ENCODE measurements at regions not wholly inside any gene's neighbourhood (a gene's known extent, or its start where the extent isn't known, plus 50 kb on each side); places are given as distances from the start of the nearest gene placed in this dataset.

DNA sequence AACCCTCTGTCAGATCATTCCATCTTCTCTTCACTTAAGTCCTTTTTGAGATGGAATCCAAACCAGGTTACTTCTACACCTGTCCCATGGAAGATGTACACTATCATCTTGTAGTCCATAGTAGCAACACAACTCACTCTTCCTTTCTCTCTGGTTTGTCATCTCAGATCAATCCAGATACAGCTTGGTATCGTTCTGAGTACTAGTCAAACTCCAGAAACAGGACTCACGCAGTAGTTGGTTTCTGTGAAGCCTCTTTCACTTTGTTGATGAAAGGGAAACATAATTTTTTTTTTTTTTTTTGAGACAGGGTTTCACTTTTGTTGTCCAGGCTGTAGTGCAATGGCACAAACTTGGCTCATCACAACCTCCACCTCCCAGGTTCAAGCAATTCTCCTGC lies 484.0 kb downstream of the PRDM9 start (continued):
- TF ChIP-seq TSHZ2 (CRISPR knock-in tag; IDR thresholded peaks at IDR 0.05), result no peak
- TF ChIP-seq BACH2 (CRISPR knock-in tag; IDR thresholded peaks at IDR 0.05; ENCODE audit: borderline replicate concordance), result no peak

DNA sequence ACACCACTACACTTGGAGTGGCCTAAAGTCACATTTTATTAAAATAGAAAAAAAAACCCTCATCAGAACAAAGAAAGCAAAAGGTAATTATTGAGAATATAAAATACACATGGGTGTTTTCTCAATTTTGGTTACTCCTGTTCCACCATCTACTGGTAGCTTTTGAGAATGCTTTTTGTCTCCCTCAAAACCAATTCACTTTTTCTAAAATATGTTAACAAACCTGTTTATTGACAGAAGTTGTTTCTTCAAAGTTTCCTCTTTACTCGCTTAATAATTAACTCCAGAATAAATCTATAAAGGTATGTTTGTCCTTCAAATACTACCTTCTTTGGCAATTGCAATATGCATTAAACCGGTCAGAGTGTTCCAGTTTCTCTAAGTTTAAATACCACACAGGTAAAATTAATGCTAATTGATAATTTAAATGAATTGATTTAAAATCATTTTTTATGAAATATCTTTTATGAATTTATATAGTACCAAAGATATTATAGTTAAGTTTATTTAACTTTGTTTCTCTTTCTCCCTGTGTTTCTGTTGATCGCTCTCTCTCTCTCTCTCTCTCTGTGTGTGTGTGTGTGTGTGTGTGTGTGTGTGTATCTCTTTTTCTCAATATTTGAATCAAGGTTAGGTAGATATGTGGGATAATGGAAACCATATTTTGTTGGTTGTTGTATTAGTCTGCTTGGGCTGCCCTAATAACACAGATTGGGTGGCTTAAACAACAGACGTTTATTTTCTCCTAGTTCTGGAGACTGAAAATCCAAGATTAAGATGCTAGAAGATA lies 487.4 kb downstream of the PRDM9 start:
- ATAC-seq, result no peak
- TF ChIP-seq OSR1 (CRISPR knock-in tag; IDR thresholded peaks at IDR 0.05) (no peak), PPARA (CRISPR knock-in tag; IDR thresholded peaks at IDR 0.05; ENCODE audit: borderline replicate concordance) (no peak), ZNF70 (CRISPR knock-in tag; IDR thresholded peaks at IDR 0.05) (no peak)
- TF ChIP-seq, protein P1, sequence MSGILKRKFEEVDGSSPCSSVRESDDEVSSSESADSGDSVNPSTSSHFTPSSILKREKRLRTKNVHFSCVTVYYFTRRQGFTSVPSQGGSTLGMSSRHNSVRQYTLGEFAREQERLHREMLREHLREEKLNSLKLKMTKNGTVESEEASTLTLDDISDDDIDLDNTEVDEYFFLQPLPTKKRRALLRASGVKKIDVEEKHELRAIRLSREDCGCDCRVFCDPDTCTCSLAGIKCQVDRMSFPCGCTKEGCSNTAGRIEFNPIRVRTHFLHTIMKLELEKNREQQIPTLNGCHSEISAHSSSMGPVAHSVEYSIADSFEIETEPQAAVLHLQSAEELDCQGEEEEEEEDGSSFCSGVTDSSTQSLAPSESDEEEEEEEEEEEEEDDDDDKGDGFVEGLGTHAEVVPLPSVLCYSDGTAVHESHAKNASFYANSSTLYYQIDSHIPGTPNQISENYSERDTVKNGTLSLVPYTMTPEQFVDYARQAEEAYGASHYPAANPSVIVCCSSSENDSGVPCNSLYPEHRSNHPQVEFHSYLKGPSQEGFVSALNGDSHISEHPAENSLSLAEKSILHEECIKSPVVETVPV (CRISPR knock-in tag; IDR thresholded peaks at IDR 0.05), result no peak

- TF ChIP-seq, protein P2, sequence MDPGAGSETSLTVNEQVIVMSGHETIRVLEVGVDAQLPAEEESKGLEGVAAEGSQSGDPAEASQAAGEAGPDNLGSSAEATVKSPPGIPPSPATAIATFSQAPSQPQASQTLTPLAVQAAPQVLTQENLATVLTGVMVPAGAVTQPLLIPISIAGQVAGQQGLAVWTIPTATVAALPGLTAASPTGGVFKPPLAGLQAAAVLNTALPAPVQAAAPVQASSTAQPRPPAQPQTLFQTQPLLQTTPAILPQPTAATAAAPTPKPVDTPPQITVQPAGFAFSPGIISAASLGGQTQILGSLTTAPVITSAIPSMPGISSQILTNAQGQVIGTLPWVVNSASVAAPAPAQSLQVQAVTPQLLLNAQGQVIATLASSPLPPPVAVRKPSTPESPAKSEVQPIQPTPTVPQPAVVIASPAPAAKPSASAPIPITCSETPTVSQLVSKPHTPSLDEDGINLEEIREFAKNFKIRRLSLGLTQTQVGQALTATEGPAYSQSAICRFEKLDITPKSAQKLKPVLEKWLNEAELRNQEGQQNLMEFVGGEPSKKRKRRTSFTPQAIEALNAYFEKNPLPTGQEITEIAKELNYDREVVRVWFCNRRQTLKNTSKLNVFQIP (CRISPR knock-in tag; IDR thresholded peaks at IDR 0.05; ENCODE audit: borderline replicate concordance, low read depth), result no peak
- no peak for TF ChIP-seq ZFP30 (CRISPR knock-in tag; IDR thresholded peaks at IDR 0.05)
- TF ChIP-seq ISL1 (CRISPR knock-in tag; IDR thresholded peaks at IDR 0.05), result no peak
- TF ChIP-seq CREB5 (CRISPR knock-in tag; IDR thresholded peaks at IDR 0.05; ENCODE audit: low read depth), result no peak
- TF ChIP-seq ARNTL (CRISPR knock-in tag; IDR thresholded peaks at IDR 0.05; ENCODE audit: borderline replicate concordance, low read depth), result no peak
- ATAC-seq, result no peak
Measured at GRCh38 chr5:23996525-23996924, 489.1 kb downstream of the PRDM9 start.

GRCh38 chr5:24005384-24005783 lies 498.0 kb downstream of the PRDM9 start:
- no peak for ATAC-seq
- TF ChIP-seq CSDC2 (CRISPR knock-in tag; IDR thresholded peaks at IDR 0.05), result no peak
- TF ChIP-seq, protein P2 (CRISPR knock-in tag; IDR thresholded peaks at IDR 0.05; ENCODE audit: borderline replicate concordance, low read depth), result no peak
- TF ChIP-seq TSHZ2 (CRISPR knock-in tag; IDR thresholded peaks at IDR 0.05), result no peak
- TF ChIP-seq ZNF8 (CRISPR knock-in tag; IDR thresholded peaks at IDR 0.05), result no peak
- no peak for TF ChIP-seq TOX (CRISPR knock-in tag; IDR thresholded peaks at IDR 0.05; ENCODE audit: borderline replicate concordance)
- no peak for TF ChIP-seq BACH2 (CRISPR knock-in tag; IDR thresholded peaks at IDR 0.05; ENCODE audit: borderline replicate concordance)
- no peak for TF ChIP-seq ZNF565 (CRISPR knock-in tag; conservative IDR thresholded peaks at IDR 0.05; ENCODE audit: low read depth)
- no peak for TF ChIP-seq SNAI2 (CRISPR knock-in tag; IDR thresholded peaks at IDR 0.05)
- TF ChIP-seq RARB (CRISPR knock-in tag; IDR thresholded peaks at IDR 0.05), result no peak
- TF ChIP-seq ZNF70 (CRISPR knock-in tag; IDR thresholded peaks at IDR 0.05), result no peak
- TF ChIP-seq ARNTL (CRISPR knock-in tag; IDR thresholded peaks at IDR 0.05; ENCODE audit: borderline replicate concordance, low read depth), result no peak
- TF ChIP-seq, protein P3, sequence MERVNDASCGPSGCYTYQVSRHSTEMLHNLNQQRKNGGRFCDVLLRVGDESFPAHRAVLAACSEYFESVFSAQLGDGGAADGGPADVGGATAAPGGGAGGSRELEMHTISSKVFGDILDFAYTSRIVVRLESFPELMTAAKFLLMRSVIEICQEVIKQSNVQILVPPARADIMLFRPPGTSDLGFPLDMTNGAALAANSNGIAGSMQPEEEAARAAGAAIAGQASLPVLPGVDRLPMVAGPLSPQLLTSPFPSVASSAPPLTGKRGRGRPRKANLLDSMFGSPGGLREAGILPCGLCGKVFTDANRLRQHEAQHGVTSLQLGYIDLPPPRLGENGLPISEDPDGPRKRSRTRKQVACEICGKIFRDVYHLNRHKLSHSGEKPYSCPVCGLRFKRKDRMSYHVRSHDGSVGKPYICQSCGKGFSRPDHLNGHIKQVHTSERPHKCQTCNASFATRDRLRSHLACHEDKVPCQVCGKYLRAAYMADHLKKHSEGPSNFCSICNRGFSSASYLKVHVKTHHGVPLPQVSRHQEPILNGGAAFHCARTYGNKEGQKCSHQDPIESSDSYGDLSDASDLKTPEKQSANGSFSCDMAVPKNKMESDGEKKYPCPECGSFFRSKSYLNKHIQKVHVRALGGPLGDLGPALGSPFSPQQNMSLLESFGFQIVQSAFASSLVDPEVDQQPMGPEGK (CRISPR knock-in tag; IDR thresholded peaks at IDR 0.05; ENCODE audit: borderline replicate concordance), result no peak
- TF ChIP-seq, protein P1 (CRISPR knock-in tag; IDR thresholded peaks at IDR 0.05), result no peak

Measured in SK-N-SH treated with all-trans-retinoic acid at 6 μM for 48 hours (cell line).